ENCODE measurements at regions not wholly inside any gene's neighbourhood (a gene's known extent, or its start where the extent isn't known, plus 50 kb on each side); places are given as distances from the start of the nearest gene placed in this dataset.
"Not testable (repeated sequence)": the region's sequence is repeated elsewhere in the genome, so short reads cannot be mapped to it uniquely, and the experiment has no call there.

GRCh38 chr2:83115606-83116005 lies 1343.5 kb downstream of the SUCLG1 start:
- no peak for ATAC-seq

GRCh38 chr2:83115155-83115554 lies 1343.9 kb downstream of the SUCLG1 start:
- Mint-ChIP-seq H3K36me3 (ENCODE audit: low read depth) (no peaks in the 10 kb centered on the region), H3K4me3 (no peak overlapping the region), H3K27ac (no peak overlapping the region), H3K4me1 (ENCODE audit: low read depth) (no peaks in the 10 kb centered on the region), H3K9me3 (ENCODE audit: insufficient read depth) (peaks cover 7% of the 10 kb centered on the region), H3K27me3 (ENCODE audit: low read depth) (no peaks in the 10 kb centered on the region)
- ChIA-PET CTCF (no interaction called here), POLR2A (no interaction called here)
- ATAC-seq: no peak
- DNase-seq: no peak

More at GRCh38 chr2:83115606-83116005, 1343.5 kb downstream of the SUCLG1 start:
- Mint-ChIP-seq H3K36me3 (ENCODE audit: low read depth) (no peaks in the 10 kb centered on the region), H3K4me1 (ENCODE audit: low read depth) (no peaks in the 10 kb centered on the region), H3K4me3 (no peak overlapping the region), H3K27me3 (ENCODE audit: low read depth) (no peaks in the 10 kb centered on the region), H3K9me3 (ENCODE audit: insufficient read depth) (peaks cover 7% of the 10 kb centered on the region), H3K27ac (no peak overlapping the region)
- DNase-seq: no peak
- ChIA-PET CTCF (no interaction called here), POLR2A (no interaction called here)

- Mint-ChIP-seq H3K36me3 (ENCODE audit: low read depth) (no peaks in the 10 kb centered on the region), H3K4me3 (no peak overlapping the region), H3K27me3 (ENCODE audit: low read depth) (no peaks in the 10 kb centered on the region), H3K9me3 (ENCODE audit: insufficient read depth) (peaks cover 7% of the 10 kb centered on the region), H3K4me1 (ENCODE audit: low read depth) (no peaks in the 10 kb centered on the region), H3K27ac (no peak overlapping the region)
- ChIA-PET POLR2A (no interaction called here), CTCF (no interaction called here)
- no peak for ATAC-seq
- no peak for DNase-seq
These were observed 1345.1 kb downstream of the SUCLG1 start for GRCh38 chr2:83113953-83114352.

GRCh38 chr2:83112858-83113257 lies 1346.2 kb downstream of the SUCLG1 start:
- CTCF ChIA-PET: no interaction called here

GRCh38 chr2:83109284-83109683 lies 1349.8 kb downstream of the SUCLG1 start:
- ChIA-PET POLR2A (no interaction called here), CTCF (no interaction called here)
- DNase-seq: no peak
- ATAC-seq: no peak
- Mint-ChIP-seq H3K36me3 (ENCODE audit: low read depth) (no peaks in the 10 kb centered on the region), H3K27ac (no peak overlapping the region), H3K9me3 (ENCODE audit: insufficient read depth) (peaks cover 4% of the 10 kb centered on the region), H3K4me3 (no peak overlapping the region), H3K4me1 (ENCODE audit: low read depth) (no peaks in the 10 kb centered on the region), H3K27me3 (ENCODE audit: low read depth) (no peaks in the 10 kb centered on the region)

More at GRCh38 chr2:83112858-83113257, 1346.2 kb downstream of the SUCLG1 start:
- no peaks in the 10 kb centered on the region for H3K4me1 Mint-ChIP-seq (ENCODE audit: low read depth)
- DNase-seq: no peak
- no peak overlapping the region for H3K27ac Mint-ChIP-seq
- no peak for ATAC-seq
- H3K27me3 Mint-ChIP-seq (ENCODE audit: low read depth): no peaks in the 10 kb centered on the region
- H3K36me3 Mint-ChIP-seq (ENCODE audit: low read depth): no peaks in the 10 kb centered on the region
- H3K4me3 Mint-ChIP-seq: no peak overlapping the region
- peaks cover 7% of the 10 kb centered on the region for H3K9me3 Mint-ChIP-seq (ENCODE audit: insufficient read depth)
- POLR2A ChIA-PET: no interaction called here

GRCh38 chr2:83106853-83107252 lies 1352.2 kb downstream of the SUCLG1 start:
- H3K4me3 Mint-ChIP-seq: no peak overlapping the region
- CTCF ChIA-PET: no interaction called here
- ATAC-seq (no peak), DNase-seq (no peak)
- H3K9me3 Mint-ChIP-seq (ENCODE audit: insufficient read depth): no peaks in the 10 kb centered on the region
- POLR2A ChIA-PET: no interaction called here
- H3K36me3 Mint-ChIP-seq (ENCODE audit: low read depth): no peaks in the 10 kb centered on the region
- H3K27me3 Mint-ChIP-seq (ENCODE audit: low read depth): no peaks in the 10 kb centered on the region
- no peak overlapping the region for H3K27ac Mint-ChIP-seq
- no peaks in the 10 kb centered on the region for H3K4me1 Mint-ChIP-seq (ENCODE audit: low read depth)

GRCh38 chr2:83104202-83104601 lies 1354.9 kb downstream of the SUCLG1 start:
- no peaks in the 10 kb centered on the region for H3K27me3 Mint-ChIP-seq (ENCODE audit: low read depth)
- POLR2A ChIA-PET: no interaction called here
- no peaks in the 10 kb centered on the region for H3K9me3 Mint-ChIP-seq (ENCODE audit: insufficient read depth)
- no peak overlapping the region for H3K27ac Mint-ChIP-seq
- no peaks in the 10 kb centered on the region for H3K4me1 Mint-ChIP-seq (ENCODE audit: low read depth)
- H3K4me3 Mint-ChIP-seq: no peak overlapping the region
- no peak for DNase-seq
- CTCF ChIA-PET: no interaction called here
- no peaks in the 10 kb centered on the region for H3K36me3 Mint-ChIP-seq (ENCODE audit: low read depth)
- ATAC-seq: no peak

- no peaks in the 10 kb centered on the region for H3K27me3 Mint-ChIP-seq (ENCODE audit: low read depth)
- H3K27ac Mint-ChIP-seq: no peak overlapping the region
These were observed 1355.5 kb downstream of the SUCLG1 start for GRCh38 chr2:83103613-83104012.

GRCh38 chr2:83089051-83089450 lies 1370.0 kb downstream of the SUCLG1 start:
- POLR2A ChIA-PET; CTCF ChIA-PET; ATAC-seq; DNase-seq; H3K36me3 Mint-ChIP-seq (ENCODE audit: low read depth); H3K4me3 Mint-ChIP-seq; H3K4me1 Mint-ChIP-seq (ENCODE audit: low read depth); H3K27me3 Mint-ChIP-seq (ENCODE audit: low read depth); H3K27ac Mint-ChIP-seq: not testable (repeated sequence)
- peaks cover 10% of the 10 kb centered on the region for H3K9me3 Mint-ChIP-seq (ENCODE audit: insufficient read depth)

More at GRCh38 chr2:83103613-83104012, 1355.5 kb downstream of the SUCLG1 start:
- H3K9me3 Mint-ChIP-seq (ENCODE audit: insufficient read depth): no peaks in the 10 kb centered on the region
- no peak for ATAC-seq
- no peaks in the 10 kb centered on the region for H3K4me1 Mint-ChIP-seq (ENCODE audit: low read depth)
- H3K36me3 Mint-ChIP-seq (ENCODE audit: low read depth): no peaks in the 10 kb centered on the region
- DNase-seq: no peak
- ChIA-PET CTCF (no interaction called here), POLR2A (no interaction called here)
- H3K4me3 Mint-ChIP-seq: no peak overlapping the region

- Mint-ChIP-seq H3K9me3 (ENCODE audit: insufficient read depth) (peaks cover 10% of the 10 kb centered on the region), H3K27ac (no peak overlapping the region), H3K27me3 (ENCODE audit: low read depth) (no peaks in the 10 kb centered on the region), H3K4me1 (ENCODE audit: low read depth) (no peaks in the 10 kb centered on the region), H3K36me3 (ENCODE audit: low read depth) (no peaks in the 10 kb centered on the region), H3K4me3 (no peak overlapping the region)
- no peak for ATAC-seq
- DNase-seq: no peak
- POLR2A ChIA-PET: no interaction called here
- CTCF ChIA-PET: no interaction called here
These were observed 1373.2 kb downstream of the SUCLG1 start for GRCh38 chr2:83085869-83086268.

- POLR2A ChIA-PET: no interaction called here
These were observed 1377.0 kb downstream of the SUCLG1 start for GRCh38 chr2:83081826-83082690.

GRCh38 chr2:83079007-83079406 lies 1380.1 kb downstream of the SUCLG1 start:
- no peak for DNase-seq
- Mint-ChIP-seq H3K27me3 (ENCODE audit: low read depth) (no peaks in the 10 kb centered on the region), H3K36me3 (ENCODE audit: low read depth) (no peaks in the 10 kb centered on the region), H3K4me3 (no peak overlapping the region), H3K4me1 (ENCODE audit: low read depth) (no peaks in the 10 kb centered on the region), H3K9me3 (ENCODE audit: insufficient read depth) (peaks cover 4% of the 10 kb centered on the region), H3K27ac (no peak overlapping the region)
- POLR2A ChIA-PET: no interaction called here
- CTCF ChIA-PET: no interaction called here
- ATAC-seq: no peak

More at GRCh38 chr2:83081826-83082690, 1377.0 kb downstream of the SUCLG1 start:
- Mint-ChIP-seq H3K27ac (no peak overlapping the region), H3K9me3 (ENCODE audit: insufficient read depth) (peaks cover 4% of the 10 kb centered on the region), H3K36me3 (ENCODE audit: low read depth) (no peaks in the 10 kb centered on the region), H3K4me1 (ENCODE audit: low read depth) (no peaks in the 10 kb centered on the region), H3K4me3 (no peak overlapping the region), H3K27me3 (ENCODE audit: low read depth) (no peaks in the 10 kb centered on the region)
- ATAC-seq (no peak), DNase-seq (no peak)
- CTCF ChIA-PET: no interaction called here

- ATAC-seq (no peak), DNase-seq (no peak)
- no peak overlapping the region for H3K4me3 Mint-ChIP-seq
- peaks cover 4% of the 10 kb centered on the region for H3K9me3 Mint-ChIP-seq (ENCODE audit: insufficient read depth)
- H3K36me3 Mint-ChIP-seq (ENCODE audit: low read depth): no peaks in the 10 kb centered on the region
- no peak overlapping the region for H3K27ac Mint-ChIP-seq
- no peaks in the 10 kb centered on the region for H3K4me1 Mint-ChIP-seq (ENCODE audit: low read depth)
- CTCF ChIA-PET: no interaction called here
- POLR2A ChIA-PET: no interaction called here
- no peaks in the 10 kb centered on the region for H3K27me3 Mint-ChIP-seq (ENCODE audit: low read depth)
These were observed 1386.3 kb downstream of the SUCLG1 start for GRCh38 chr2:83072767-83073166.

All from activated CD8-positive, alpha-beta T cell treated with anti-CD3 and anti-CD28 coated beads, Interleukin-2, amount 10 ng/mL, durations not matched to agents 7 days and 5 days (primary cell).